ENCODE measurements at regions not wholly inside any gene's neighbourhood (a gene's known extent, or its start where the extent isn't known, plus 50 kb on each side); places are given as distances from the start of the nearest gene placed in this dataset.
A peak's percentile ranks its signal among the peaks of the same experiment; 100 is the strongest.

DNA sequence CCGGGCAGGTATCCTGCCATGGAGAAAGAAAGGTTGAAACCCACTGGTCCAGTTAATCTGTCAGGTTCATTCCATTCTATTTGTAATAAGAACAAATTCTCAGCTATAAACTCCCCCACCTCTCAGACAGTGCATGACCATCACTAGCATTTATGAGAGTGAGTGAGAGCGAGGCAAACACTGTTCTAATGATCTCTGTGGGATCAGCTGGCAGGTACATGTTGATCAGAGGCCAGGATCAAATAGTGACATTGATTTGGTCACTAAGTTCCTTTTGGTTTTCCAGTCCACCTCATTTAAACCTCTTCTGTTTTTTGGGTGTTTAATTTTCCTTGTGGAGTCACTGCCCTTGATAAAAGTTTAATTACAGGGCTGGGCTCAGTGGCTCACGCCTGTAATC, 423.1 kb upstream of the CHST9 start:
- H3K9me3 ChIP-seq, result no peaks in the 10 kb centered on the region
- no peak for DNase-seq (ENCODE audit: extremely low spot score)
- no peaks in the 10 kb centered on the region for H3K4me1 ChIP-seq
- H3K4me3 ChIP-seq, result no peak overlapping the region
- WGBS, result 82% methylated on average over 3 of the region's 3 CpGs
- no peaks in the 10 kb centered on the region for H3K36me3 ChIP-seq
- intact Hi-C loops (cut with DNase I), result no loop called here
- no peak overlapping the region for H3K27ac ChIP-seq (replicated peaks in 1 of 4)
- TF ChIP-seq POLR2A (IDR thresholded peaks at IDR 0.05; ENCODE audit: low read depth), result no peak
- no peaks in the 10 kb centered on the region for H3K27me3 ChIP-seq

DNA sequence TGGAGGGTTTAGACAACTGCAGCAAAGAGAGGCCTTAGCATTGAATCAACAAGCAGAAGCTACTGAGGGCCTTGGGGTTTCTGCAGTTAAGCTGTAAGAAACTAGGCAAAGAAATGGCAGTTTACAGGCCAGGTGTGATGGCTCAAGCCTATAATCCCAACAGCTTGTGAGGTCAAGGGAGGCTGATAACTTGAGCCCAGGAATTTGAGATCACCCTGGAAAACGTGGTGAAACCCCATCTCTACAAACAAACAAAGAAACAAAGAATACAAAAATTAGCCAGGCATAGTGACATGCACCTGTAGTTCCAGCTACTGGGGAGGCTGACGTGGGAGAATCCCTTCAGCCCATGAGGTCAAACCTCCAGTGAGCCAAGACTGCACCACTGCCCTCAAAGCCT, 421.6 kb upstream of the CHST9 start:
- TF ChIP-seq EP300 (IDR thresholded peaks at IDR 0.05) (no peak), POLR2A (IDR thresholded peaks at IDR 0.05; ENCODE audit: low read depth) (no peak), POLR2AphosphoS5 (IDR thresholded peaks at IDR 0.05) (no peak)
- TF ChIP-seq, protein P1, sequence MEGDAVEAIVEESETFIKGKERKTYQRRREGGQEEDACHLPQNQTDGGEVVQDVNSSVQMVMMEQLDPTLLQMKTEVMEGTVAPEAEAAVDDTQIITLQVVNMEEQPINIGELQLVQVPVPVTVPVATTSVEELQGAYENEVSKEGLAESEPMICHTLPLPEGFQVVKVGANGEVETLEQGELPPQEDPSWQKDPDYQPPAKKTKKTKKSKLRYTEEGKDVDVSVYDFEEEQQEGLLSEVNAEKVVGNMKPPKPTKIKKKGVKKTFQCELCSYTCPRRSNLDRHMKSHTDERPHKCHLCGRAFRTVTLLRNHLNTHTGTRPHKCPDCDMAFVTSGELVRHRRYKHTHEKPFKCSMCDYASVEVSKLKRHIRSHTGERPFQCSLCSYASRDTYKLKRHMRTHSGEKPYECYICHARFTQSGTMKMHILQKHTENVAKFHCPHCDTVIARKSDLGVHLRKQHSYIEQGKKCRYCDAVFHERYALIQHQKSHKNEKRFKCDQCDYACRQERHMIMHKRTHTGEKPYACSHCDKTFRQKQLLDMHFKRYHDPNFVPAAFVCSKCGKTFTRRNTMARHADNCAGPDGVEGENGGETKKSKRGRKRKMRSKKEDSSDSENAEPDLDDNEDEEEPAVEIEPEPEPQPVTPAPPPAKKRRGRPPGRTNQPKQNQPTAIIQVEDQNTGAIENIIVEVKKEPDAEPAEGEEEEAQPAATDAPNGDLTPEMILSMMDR (IDR thresholded peaks at IDR 0.05), result no peak
- no peak overlapping the region for H3K4me3 ChIP-seq
- DNase-seq (ENCODE audit: extremely low spot score), result no peak
- no peaks in the 10 kb centered on the region for H3K36me3 ChIP-seq
- H3K27me3 ChIP-seq, result no peaks in the 10 kb centered on the region
- no peaks in the 10 kb centered on the region for H3K9me3 ChIP-seq
- H3K4me1 ChIP-seq, result no peaks in the 10 kb centered on the region
- 59% methylated on average over 2 of the region's 2 CpGs for WGBS
- intact Hi-C loops (cut with DNase I), result no loop called here
- no peak overlapping the region for H3K27ac ChIP-seq (replicated peaks in 1 of 4)

DNA sequence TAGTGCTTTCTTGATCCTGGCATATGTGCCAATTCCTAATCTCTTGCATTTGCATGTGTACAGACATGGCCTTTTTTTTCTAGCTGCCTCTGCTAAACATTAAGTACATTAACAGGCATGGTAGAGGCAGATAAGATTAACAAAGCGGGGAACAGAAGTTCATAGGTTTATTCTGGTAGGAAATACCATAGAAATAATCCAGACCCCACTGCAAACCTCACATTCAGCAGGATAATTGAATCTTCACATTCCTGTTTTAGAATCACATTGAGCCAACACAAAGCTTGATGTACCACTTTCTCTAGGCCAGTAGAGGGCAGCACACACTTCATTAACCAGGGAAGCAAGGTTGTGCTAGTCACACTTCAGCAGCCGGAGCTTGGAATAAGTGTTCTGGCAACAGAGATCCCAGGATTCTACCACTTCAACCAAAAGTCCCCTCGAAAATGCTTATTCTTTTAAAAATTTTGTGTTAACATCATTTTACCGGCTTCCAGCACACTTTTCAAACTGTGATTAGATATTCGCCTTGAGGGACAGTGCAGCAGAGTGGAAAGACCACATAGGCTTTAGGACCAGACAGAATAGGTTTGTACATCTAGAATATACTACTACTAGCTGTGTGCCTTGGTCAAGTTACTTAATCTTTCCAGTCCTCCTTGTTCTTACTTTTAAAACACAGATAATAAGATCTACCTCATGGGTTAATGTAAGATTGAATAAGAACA, 420.2 kb upstream of the CHST9 start:
- Histone ChIP-seq H3K4me1 (no peaks in the 10 kb centered on the region), H3K4me3 (no peak overlapping the region), H3K27ac (replicated peaks in 1 of 4) (no peak overlapping the region), H3K9me3 (peaks cover 0 to 4% (median 0%) of the 10 kb centered on the region in 4 donors), H3K27me3 (no peaks in the 10 kb centered on the region), H3K36me3 (no peaks in the 10 kb centered on the region)
- no peak for DNase-seq (ENCODE audit: extremely low spot score)
- WGBS, result 27% methylated on average over 5 of the region's 5 CpGs
- TF ChIP-seq, protein P1 (IDR thresholded peaks at IDR 0.05), result peak; percentile 60 to 84 (median 70)
- TF ChIP-seq POLR2A (IDR thresholded peaks at IDR 0.05; ENCODE audit: low read depth), result no peak
- no peak for TF ChIP-seq EP300 (IDR thresholded peaks at IDR 0.05)
- no peak for TF ChIP-seq POLR2AphosphoS5 (IDR thresholded peaks at IDR 0.05)
- intact Hi-C loops (cut with DNase I), result no loop called here

DNA sequence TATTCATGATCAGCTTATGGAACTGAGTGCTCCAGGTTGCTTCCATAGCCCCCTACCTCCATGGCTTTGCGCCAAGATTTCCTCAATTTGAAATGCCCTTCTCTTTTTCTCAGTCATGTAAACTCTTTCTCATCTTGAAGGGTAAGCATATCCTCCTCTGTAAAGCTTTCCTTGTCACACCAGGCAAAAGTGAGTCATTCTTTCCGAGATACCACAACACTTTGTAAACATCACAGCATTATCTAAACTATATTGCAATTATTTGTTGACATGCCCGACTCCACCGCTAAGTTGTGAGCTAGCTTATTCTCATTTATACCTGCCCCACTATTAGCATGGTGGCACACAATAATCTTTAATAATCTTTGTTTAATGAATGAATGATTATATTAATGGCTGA, 419.5 kb upstream of the CHST9 start:
- peaks cover 0 to 4% (median 0%) of the 10 kb centered on the region in 4 donors for H3K9me3 ChIP-seq
- intact Hi-C loops (cut with DNase I), result no loop called here
- no peak for DNase-seq (ENCODE audit: extremely low spot score)
- WGBS, result 78% methylated on average over 4 of the region's 4 CpGs
- no peaks in the 10 kb centered on the region for H3K27me3 ChIP-seq
- no peak overlapping the region for H3K27ac ChIP-seq (replicated peaks in 1 of 4)
- H3K36me3 ChIP-seq, result no peaks in the 10 kb centered on the region
- TF ChIP-seq POLR2A (IDR thresholded peaks at IDR 0.05; ENCODE audit: low read depth), result no peak
- no peak for TF ChIP-seq POLR2AphosphoS5 (IDR thresholded peaks at IDR 0.05)
- TF ChIP-seq, protein P1 (IDR thresholded peaks at IDR 0.05), result no peak
- H3K4me1 ChIP-seq, result no peaks in the 10 kb centered on the region
- no peak overlapping the region for H3K4me3 ChIP-seq

DNA sequence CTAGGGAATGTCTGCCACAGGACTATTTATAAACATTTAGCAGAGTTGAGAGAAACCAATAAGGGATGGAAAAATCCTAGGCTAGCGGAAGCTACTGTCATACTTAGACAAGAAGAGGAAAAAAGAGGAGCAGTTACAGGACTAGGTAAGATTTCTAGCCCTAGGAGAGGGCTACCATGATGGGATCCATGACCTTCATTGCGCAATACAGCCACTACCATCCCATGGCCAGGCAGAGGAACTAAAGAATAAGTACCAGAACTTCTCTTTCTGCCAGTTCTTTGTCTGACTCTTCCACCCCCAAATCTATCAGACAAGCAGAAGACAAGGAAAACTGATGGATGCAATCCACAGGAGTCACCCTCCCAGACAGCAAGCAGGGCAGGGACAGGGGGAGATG, 417.0 kb upstream of the CHST9 start:
- H3K27ac ChIP-seq (replicated peaks in 1 of 4), result no peak overlapping the region
- no peak overlapping the region for H3K4me3 ChIP-seq
- peaks cover 0 to 4% (median 0%) of the 10 kb centered on the region in 4 donors for H3K9me3 ChIP-seq
- H3K4me1 ChIP-seq, result no peaks in the 10 kb centered on the region
- no peak for DNase-seq (ENCODE audit: extremely low spot score)
- intact Hi-C loops (cut with DNase I), result no loop called here
- TF ChIP-seq EP300 (IDR thresholded peaks at IDR 0.05) (no peak), POLR2A (IDR thresholded peaks at IDR 0.05; ENCODE audit: low read depth) (no peak), POLR2AphosphoS5 (IDR thresholded peaks at IDR 0.05) (no peak)
- TF ChIP-seq, protein P1 (IDR thresholded peaks at IDR 0.05), result no peak
- 92% methylated on average over 2 of the region's 2 CpGs for WGBS
- H3K27me3 ChIP-seq, result no peaks in the 10 kb centered on the region
- H3K36me3 ChIP-seq, result no peaks in the 10 kb centered on the region

All from esophagus muscularis mucosa (tissue), 4 donors.